ENCODE measurements at regions not wholly inside any gene's neighbourhood (a gene's known extent, or its start where the extent isn't known, plus 50 kb on each side); places are given as distances from the start of the nearest gene placed in this dataset.

- DNase-seq (ENCODE audit: low spot score), result peak; percentile 46
- Histone ChIP-seq H3K4me1 (ENCODE audit: insufficient read depth) (peaks cover 6% of the 10 kb centered on the region), H3K4me3 (no peak overlapping the region), H3K9me2 (replicated peaks; ENCODE audit: insufficient read depth) (no peaks in the 10 kb centered on the region), H3K4me2 (no peak overlapping the region), H2AFZ (no peak overlapping the region), H3K27me3 (peaks cover 12% of the 10 kb centered on the region), H4K20me1 (ENCODE audit: insufficient read depth, poor library complexity, severe bottlenecking) (no peaks in the 10 kb centered on the region), H3K9me3 (ENCODE audit: low read depth) (no peaks in the 10 kb centered on the region), H3K36me3 (replicated peaks; ENCODE audit: insufficient read depth, low read depth) (no peaks in the 10 kb centered on the region), H3K27ac (no peak overlapping the region), H3K79me2 (no peaks in the 10 kb centered on the region)
- 42% methylated on average over 3 of the region's 3 CpGs for WGBS (ENCODE audit: low lambda C conversion rate, missing lambda C conversion rate)
- TF ChIP-seq CTCF (IDR thresholded peaks at IDR 0.05; ENCODE audit: poor library complexity) (no peak), EZH2 (IDR thresholded peaks at IDR 0.05; ENCODE audit: borderline replicate concordance) (no peak), EZH2phosphoT487 (IDR thresholded peaks at IDR 0.05; ENCODE audit: low read depth, severe bottlenecking, unreplicated experiment) (no peak)
Observed at GRCh38 chr2:219918254-219918653, 290.8 kb downstream of the SLC4A3 start.

GRCh38 chr2:219918944-219919343 lies 291.5 kb downstream of the SLC4A3 start:
- Histone ChIP-seq H4K20me1 (ENCODE audit: insufficient read depth, poor library complexity, severe bottlenecking) (no peaks in the 10 kb centered on the region), H3K36me3 (replicated peaks; ENCODE audit: insufficient read depth, low read depth) (no peaks in the 10 kb centered on the region), H3K27me3 (peaks cover 14% of the 10 kb centered on the region), H3K79me2 (no peaks in the 10 kb centered on the region), H3K9me3 (ENCODE audit: low read depth) (no peaks in the 10 kb centered on the region), H3K27ac (no peak overlapping the region), H2AFZ (no peak overlapping the region), H3K4me2 (no peak overlapping the region), H3K4me1 (ENCODE audit: insufficient read depth) (peaks cover 6% of the 10 kb centered on the region), H3K9me2 (replicated peaks; ENCODE audit: insufficient read depth) (no peaks in the 10 kb centered on the region), H3K4me3 (no peak overlapping the region)
- DNase-seq (ENCODE audit: low spot score), result peak; percentile 71
- TF ChIP-seq EZH2 (IDR thresholded peaks at IDR 0.05; ENCODE audit: borderline replicate concordance), result no peak
- peak; percentile 93 for TF ChIP-seq EZH2phosphoT487 (IDR thresholded peaks at IDR 0.05; ENCODE audit: low read depth, severe bottlenecking, unreplicated experiment)
- no peak for TF ChIP-seq CTCF (IDR thresholded peaks at IDR 0.05; ENCODE audit: poor library complexity)
- WGBS (ENCODE audit: low lambda C conversion rate, missing lambda C conversion rate), result 40% methylated on average over 4 of the region's 4 CpGs

- Histone ChIP-seq H3K4me2 (no peak overlapping the region), H2AFZ (no peak overlapping the region), H3K36me3 (replicated peaks; ENCODE audit: insufficient read depth, low read depth) (no peaks in the 10 kb centered on the region), H4K20me1 (ENCODE audit: insufficient read depth, poor library complexity, severe bottlenecking) (no peaks in the 10 kb centered on the region), H3K4me1 (ENCODE audit: insufficient read depth) (peaks cover 6% of the 10 kb centered on the region), H3K27me3 (peaks cover 14% of the 10 kb centered on the region), H3K4me3 (no peak overlapping the region), H3K9me3 (ENCODE audit: low read depth) (no peaks in the 10 kb centered on the region), H3K79me2 (no peaks in the 10 kb centered on the region), H3K9me2 (replicated peaks; ENCODE audit: insufficient read depth) (no peaks in the 10 kb centered on the region), H3K27ac (no peak overlapping the region)
- DNase-seq (ENCODE audit: low spot score), result no peak
- TF ChIP-seq EZH2phosphoT487 (IDR thresholded peaks at IDR 0.05; ENCODE audit: low read depth, severe bottlenecking, unreplicated experiment) (no peak), EZH2 (IDR thresholded peaks at IDR 0.05; ENCODE audit: borderline replicate concordance) (no peak), CTCF (IDR thresholded peaks at IDR 0.05; ENCODE audit: poor library complexity) (no peak)
- 79% methylated on average over 4 of the region's 4 CpGs for WGBS (ENCODE audit: low lambda C conversion rate, missing lambda C conversion rate)
Observed at GRCh38 chr2:219919506-219919905, 292.1 kb downstream of the SLC4A3 start.

- Histone ChIP-seq H3K4me3 (no peak overlapping the region), H3K79me2 (no peaks in the 10 kb centered on the region), H3K36me3 (replicated peaks; ENCODE audit: insufficient read depth, low read depth) (no peaks in the 10 kb centered on the region), H3K4me1 (ENCODE audit: insufficient read depth) (no peaks in the 10 kb centered on the region), H3K4me2 (no peak overlapping the region), H2AFZ (no peak overlapping the region), H3K9me2 (replicated peaks; ENCODE audit: insufficient read depth) (no peaks in the 10 kb centered on the region), H3K27ac (no peak overlapping the region), H4K20me1 (ENCODE audit: insufficient read depth, poor library complexity, severe bottlenecking) (no peaks in the 10 kb centered on the region), H3K27me3 (no peaks in the 10 kb centered on the region), H3K9me3 (ENCODE audit: low read depth) (no peaks in the 10 kb centered on the region)
- TF ChIP-seq EZH2phosphoT487 (IDR thresholded peaks at IDR 0.05; ENCODE audit: low read depth, severe bottlenecking, unreplicated experiment), result no peak
- DNase-seq (ENCODE audit: low spot score), result no peak
- WGBS (ENCODE audit: low lambda C conversion rate, missing lambda C conversion rate), result 81% methylated on average over 5 of the region's 5 CpGs
Observed at GRCh38 chr2:219929835-219930234, 302.4 kb downstream of the SLC4A3 start.

All from hepatocyte (in vitro differentiated cells).